Peyer's patch (tissue), 4 donors: ENCODE measurements at regions not wholly inside any gene's neighbourhood (a gene's known extent, or its start where the extent isn't known, plus 50 kb on each side); places are given as distances from the start of the nearest gene placed in this dataset.

Experiments
- CTCF ChIP-seq, 6 experiments: fragments of 450-650 bp in 4 of 6; fragments of 200-600 bp in 2 of 6; sonication (generic) in 1 of 6; IDR thresholded peaks; one replicate each; pipeline ENCODE4 v1.5.1; 2017 to 2019; ENCODE audit warnings: antibody characterized with exemption in 6 of 6, mild to moderate bottlenecking in 3 of 6, moderate library complexity in 1 of 6
- POLR2A ChIP-seq, 2 donors: fragments of 450-650 bp; IDR thresholded peaks; one replicate each; pipeline ENCODE4 v1.5.1; 2017; ENCODE audit warnings: antibody characterized with exemption in 2 of 2, mild to moderate bottlenecking in 2 of 2, moderate library complexity in 2 of 2

GRCh38 chr9:129358621-129359154 lies 180.6 kb upstream of the IER5L start:
- TF ChIP-seq CTCF (IDR thresholded peaks at IDR 0.05) (no peak), POLR2A (IDR thresholded peaks at IDR 0.05) (no peak)
